LNCaP clone FGC (cell line): ENCODE measurements at regions not wholly inside any gene's neighbourhood (a gene's known extent, or its start where the extent isn't known, plus 50 kb on each side); places are given as distances from the start of the nearest gene placed in this dataset.

Experiments
- DNase-seq: peaks from one replicate; pipeline ENCODE4 v3.0.0-alpha.2; 2011; ENCODE audit warnings: low read depth
- H3K4me3 ChIP-seq: 2 replicates; pipeline ENCODE4 v1.5.1; 2011; ENCODE audit warnings: mild to moderate bottlenecking, low read depth, low read length, control low read depth
- TF ChIP-seq, protein P1 (sequence below): IDR thresholded peaks from 2 replicates; pipeline ENCODE4 v1.5.1; 2012; ENCODE audit warnings: mild to moderate bottlenecking; ENCODE audit not compliant: control insufficient read depth, insufficient read depth; ENCODE audit errors: extremely low read depth

DNA sequence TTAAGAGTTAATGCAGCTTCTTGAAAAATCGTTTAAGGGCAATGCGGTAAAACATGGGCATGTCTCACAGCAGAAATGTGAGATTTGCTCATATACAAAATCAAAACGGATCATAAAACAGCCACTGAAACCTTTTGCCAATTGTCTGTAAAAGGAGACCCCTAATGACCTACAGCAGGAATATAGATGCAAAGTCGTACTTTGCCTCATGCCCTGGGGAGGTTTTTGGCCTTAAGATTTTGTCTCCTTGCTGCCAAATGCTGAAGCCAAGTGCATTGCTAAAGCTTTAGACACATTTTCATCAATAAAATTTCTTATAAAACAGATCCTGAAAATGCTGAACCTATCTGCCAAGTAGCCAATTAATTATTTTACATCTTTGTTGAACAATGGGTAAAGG lies 226.9 kb downstream of the TGFB2 start:
- DNase-seq: no peak
- TF ChIP-seq, protein P1, sequence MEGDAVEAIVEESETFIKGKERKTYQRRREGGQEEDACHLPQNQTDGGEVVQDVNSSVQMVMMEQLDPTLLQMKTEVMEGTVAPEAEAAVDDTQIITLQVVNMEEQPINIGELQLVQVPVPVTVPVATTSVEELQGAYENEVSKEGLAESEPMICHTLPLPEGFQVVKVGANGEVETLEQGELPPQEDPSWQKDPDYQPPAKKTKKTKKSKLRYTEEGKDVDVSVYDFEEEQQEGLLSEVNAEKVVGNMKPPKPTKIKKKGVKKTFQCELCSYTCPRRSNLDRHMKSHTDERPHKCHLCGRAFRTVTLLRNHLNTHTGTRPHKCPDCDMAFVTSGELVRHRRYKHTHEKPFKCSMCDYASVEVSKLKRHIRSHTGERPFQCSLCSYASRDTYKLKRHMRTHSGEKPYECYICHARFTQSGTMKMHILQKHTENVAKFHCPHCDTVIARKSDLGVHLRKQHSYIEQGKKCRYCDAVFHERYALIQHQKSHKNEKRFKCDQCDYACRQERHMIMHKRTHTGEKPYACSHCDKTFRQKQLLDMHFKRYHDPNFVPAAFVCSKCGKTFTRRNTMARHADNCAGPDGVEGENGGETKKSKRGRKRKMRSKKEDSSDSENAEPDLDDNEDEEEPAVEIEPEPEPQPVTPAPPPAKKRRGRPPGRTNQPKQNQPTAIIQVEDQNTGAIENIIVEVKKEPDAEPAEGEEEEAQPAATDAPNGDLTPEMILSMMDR: no peak
- no peak overlapping the region for H3K4me3 ChIP-seq

GRCh38 chr1:218573925-218574324 lies 228.8 kb downstream of the TGFB2 start:
- no peak for DNase-seq
- H3K4me3 ChIP-seq: no peak overlapping the region
- TF ChIP-seq, protein P1: no peak

DNA sequence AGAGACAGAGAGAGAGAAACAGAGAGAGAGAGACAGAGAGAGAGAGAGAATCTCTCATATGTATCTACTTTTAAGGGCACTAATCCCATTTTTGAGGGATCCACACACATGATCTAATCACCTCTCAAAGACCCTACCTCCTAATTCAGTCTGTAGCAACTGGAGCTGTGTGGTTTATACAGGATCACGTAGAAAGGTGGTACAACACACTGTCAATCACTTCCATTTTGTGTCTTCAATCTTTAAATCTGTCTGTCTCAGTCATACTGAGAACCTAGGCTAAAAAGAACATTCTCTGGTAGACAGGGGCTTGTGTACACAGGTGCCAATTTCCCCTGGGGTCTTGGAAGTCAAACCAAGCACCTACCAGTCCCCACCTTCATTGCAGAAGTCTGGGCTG lies 229.9 kb downstream of the TGFB2 start:
- no peak overlapping the region for H3K4me3 ChIP-seq
- no peak for DNase-seq
- TF ChIP-seq, protein P1: no peak

DNA sequence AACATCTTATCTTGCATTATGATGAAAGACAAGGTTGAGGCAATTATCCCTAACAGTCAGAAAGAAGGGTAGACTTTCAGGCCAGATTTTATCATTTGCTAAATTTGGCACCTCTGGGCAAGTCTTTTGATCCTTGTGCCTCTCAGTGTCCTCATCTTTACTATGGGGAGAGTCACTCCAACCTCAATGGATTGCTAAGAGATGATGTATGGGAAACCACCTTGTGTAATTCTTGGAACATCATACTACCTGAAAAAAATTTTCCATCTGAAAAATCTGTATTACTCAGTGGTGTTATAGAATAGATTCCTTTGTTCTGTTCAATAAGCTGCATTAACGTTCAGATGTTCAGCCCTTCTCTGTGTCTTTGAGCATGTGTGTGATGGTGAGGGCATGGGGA lies 230.7 kb downstream of the TGFB2 start:
- TF ChIP-seq, protein P1: no peak
- no peak overlapping the region for H3K4me3 ChIP-seq
- no peak for DNase-seq

DNA sequence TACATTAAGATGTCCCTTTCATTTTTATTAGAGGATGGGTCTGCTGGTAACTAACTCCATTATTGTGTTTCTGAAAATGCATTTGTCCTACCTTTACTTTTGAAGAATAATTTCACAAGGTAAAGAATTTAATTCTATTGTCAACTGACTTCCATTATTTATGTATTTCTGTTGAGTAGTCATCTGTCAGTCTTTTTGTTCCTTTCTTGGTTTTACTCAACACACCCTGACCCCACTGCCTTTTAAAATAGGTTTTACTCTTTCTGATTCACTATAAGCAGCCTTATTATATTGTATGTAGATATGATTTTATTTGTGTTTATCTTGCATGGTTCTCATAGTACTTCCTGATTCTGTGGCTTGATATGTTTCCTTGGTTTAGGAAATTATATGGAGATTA lies 237.5 kb downstream of the TGFB2 start:
- DNase-seq: no peak

GRCh38 chr1:218584418-218585155 lies 239.5 kb downstream of the TGFB2 start:
- TF ChIP-seq, protein P1: no peak
- no peak for DNase-seq
- no peak overlapping the region for H3K4me3 ChIP-seq

More for the DNA sequence above, 237.5 kb downstream of the TGFB2 start:
- TF ChIP-seq, protein P1: no peak
- H3K4me3 ChIP-seq: no peak overlapping the region
